ENCODE measurements at regions not wholly inside any gene's neighbourhood (a gene's known extent, or its start where the extent isn't known, plus 50 kb on each side); places are given as distances from the start of the nearest gene placed in this dataset.

GRCh38 chr6:104401926-104402325 is 457.8 kb downstream of the HACE1 start:
- TF ChIP-seq POLR2AphosphoS5 (IDR thresholded peaks at IDR 0.05; ENCODE audit: low read depth, low read length): no peak
- TF ChIP-seq POLR2A (IDR thresholded peaks at IDR 0.05; ENCODE audit: low read depth, low read length): no peak
- TF ChIP-seq TAF1 (IDR thresholded peaks at IDR 0.05; ENCODE audit: borderline replicate concordance, low read depth, low read length): no peak

Data from GM12892 (cell line).